GM23248 (cell line): ENCODE measurements at regions not wholly inside any gene's neighbourhood (a gene's known extent, or its start where the extent isn't known, plus 50 kb on each side); places are given as distances from the start of the nearest gene placed in this dataset.

Experiments
- DNase-seq: peaks from one replicate; pipeline ENCODE4 v3.0.0-alpha.2; 2015
- H2AFZ ChIP-seq: fragments of 200-600 bp; sonication (generic); 2 replicates; pipeline ENCODE4 v1.6.1; 2016; ENCODE audit warnings: antibody characterized with exemption
- H3F3A ChIP-seq: fragments of 200-600 bp; sonication (generic); 2 replicates; pipeline ENCODE4 v1.6.1; 2016; ENCODE audit warnings: mild to moderate bottlenecking, antibody characterized with exemption, mixed run types; ENCODE audit not compliant: insufficient read depth
- H3K27ac ChIP-seq: fragments of 200-600 bp; sonication (generic); 2 replicates; pipeline ENCODE4 v1.5.1; 2016; ENCODE audit warnings: mild to moderate bottlenecking
- H3K27me3 ChIP-seq: fragments of 200-600 bp; sonication (generic); replicated peaks from 2 replicates; pipeline ENCODE4 v1.6.1; 2016; ENCODE audit warnings: mild to moderate bottlenecking; ENCODE audit not compliant: insufficient read depth
- H3K36me3 ChIP-seq: fragments of 200-600 bp; sonication (generic); 2 replicates; pipeline ENCODE4 v1.6.1; 2016; ENCODE audit warnings: low read depth, mild to moderate bottlenecking
- H3K4me1 ChIP-seq: fragments of 200-600 bp; sonication (generic); 2 replicates; pipeline ENCODE4 v1.6.1; 2016; ENCODE audit warnings: mild to moderate bottlenecking; ENCODE audit not compliant: insufficient read depth
- H3K4me2 ChIP-seq: fragments of 200-600 bp; sonication (generic); one replicate; pipeline ENCODE4 v1.6.1; 2016; ENCODE audit warnings: mild to moderate bottlenecking; ENCODE audit not compliant: unreplicated experiment
- H3K4me3 ChIP-seq: fragments of 200-600 bp; sonication (generic); 2 replicates; pipeline ENCODE4 v1.5.1; 2016; ENCODE audit warnings: mild to moderate bottlenecking
- H3K79me2 ChIP-seq: fragments of 200-600 bp; sonication (generic); 2 replicates; pipeline ENCODE4 v1.6.1; 2016; ENCODE audit warnings: mild to moderate bottlenecking; ENCODE audit not compliant: insufficient read depth
- H3K9ac ChIP-seq: fragments of 200-600 bp; sonication (generic); 2 replicates; pipeline ENCODE4 v1.6.1; 2016; ENCODE audit warnings: mild to moderate bottlenecking
- H3K9me2 ChIP-seq: fragments of 200-600 bp; sonication (generic); 2 replicates; pipeline ENCODE4 v1.6.1; 2016; ENCODE audit warnings: mixed run types, mild to moderate bottlenecking, moderate library complexity; ENCODE audit not compliant: insufficient read depth
- H3K9me3 ChIP-seq: fragments of 200-600 bp; sonication (generic); one replicate; pipeline ENCODE4 v1.6.1; 2017; ENCODE audit warnings: low read depth
- H4K20me1 ChIP-seq: fragments of 200-600 bp; sonication (generic); 2 replicates; pipeline ENCODE4 v1.6.0; 2016; ENCODE audit not compliant: insufficient read depth
- EZH2 ChIP-seq: fragments of 200-600 bp; sonication (generic); IDR thresholded peaks from 2 replicates; pipeline ENCODE4 v1.6.1; 2018; ENCODE audit warnings: antibody characterized with exemption, mild to moderate bottlenecking; ENCODE audit not compliant: insufficient read depth, poor library complexity, severe bottlenecking
- EZH2phosphoT487 ChIP-seq: fragments of 200-600 bp; sonication (generic); IDR thresholded peaks from 2 replicates; pipeline ENCODE4 v1.6.1; 2018; ENCODE audit warnings: antibody characterized with exemption, moderate library complexity, mild to moderate bottlenecking, low read depth; ENCODE audit not compliant: insufficient read depth
- WGBS, 2 experiments: methylation state at CpG; one replicate each; pipeline ENCODE4 v1.1.6; 2015 to 2017; ENCODE audit warnings: low lambda C conversion rate in 2 of 2, low coverage in 1 of 2; ENCODE audit errors: missing lambda C conversion rate in 2 of 2; 5-methylcytosine and 5-hydroxymethylcytosine counted together
- in situ Hi-C: fragments of 300-500 bp; cut with MboI; formaldehyde crosslinking; loops from 2 replicates; pipeline ENCODE4 v1.15.0; 2020

DNA sequence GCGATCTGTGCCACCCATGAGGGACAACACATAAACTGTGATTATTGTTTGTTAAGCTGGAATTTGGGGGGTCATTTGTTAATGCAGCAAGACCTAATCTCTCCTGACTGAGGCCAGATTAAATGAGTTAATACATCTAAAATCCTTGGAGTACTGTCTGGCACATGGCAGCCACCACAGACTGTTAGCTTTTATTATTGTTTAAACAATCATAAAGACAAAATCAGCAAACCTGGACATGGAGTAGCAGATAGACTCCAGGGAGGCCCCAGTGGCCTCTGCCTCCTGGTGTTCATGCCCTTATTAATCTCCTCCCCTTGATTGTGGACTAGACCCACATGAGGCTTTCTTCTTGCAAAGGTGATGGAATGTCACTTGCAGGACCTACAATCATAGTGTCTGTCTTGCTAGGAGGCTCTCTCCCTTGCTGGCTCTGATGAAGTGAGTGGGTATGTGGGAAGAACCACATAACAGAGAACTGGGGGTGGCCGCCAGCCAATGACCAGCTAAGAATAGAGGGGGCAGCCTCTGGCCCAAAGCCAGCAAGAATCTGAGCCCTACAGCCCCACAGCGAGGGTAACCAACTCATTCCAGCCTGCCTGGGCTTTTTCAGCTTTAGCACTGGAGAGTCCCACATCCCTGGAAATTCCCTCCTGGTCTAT lies 142.0 kb downstream of the SCARB1 start:
- WGBS, 2 experiments = 90% methylated on average over 3 of the region's 3 CpGs
- Histone ChIP-seq H3K4me3 (no peak overlapping the region), H3K36me3 (no peaks in the 10 kb centered on the region), H3K9ac (no peak overlapping the region), H4K20me1 (no peaks in the 10 kb centered on the region), H3K27me3 (no peaks in the 10 kb centered on the region), H3K4me2 (no peak overlapping the region), H2AFZ (no peak overlapping the region), H3K9me3 (no peaks in the 10 kb centered on the region), H3K4me1 (peaks cover 18% of the 10 kb centered on the region), H3K9me2 (no peaks in the 10 kb centered on the region), H3F3A (peaks cover 27% of the 10 kb centered on the region), H3K79me2 (no peaks in the 10 kb centered on the region), H3K27ac (no peak overlapping the region)
- in situ Hi-C loops = no loop called here
- TF ChIP-seq EZH2 = no peak
- TF ChIP-seq EZH2phosphoT487 = no peak
- no peak for DNase-seq

DNA sequence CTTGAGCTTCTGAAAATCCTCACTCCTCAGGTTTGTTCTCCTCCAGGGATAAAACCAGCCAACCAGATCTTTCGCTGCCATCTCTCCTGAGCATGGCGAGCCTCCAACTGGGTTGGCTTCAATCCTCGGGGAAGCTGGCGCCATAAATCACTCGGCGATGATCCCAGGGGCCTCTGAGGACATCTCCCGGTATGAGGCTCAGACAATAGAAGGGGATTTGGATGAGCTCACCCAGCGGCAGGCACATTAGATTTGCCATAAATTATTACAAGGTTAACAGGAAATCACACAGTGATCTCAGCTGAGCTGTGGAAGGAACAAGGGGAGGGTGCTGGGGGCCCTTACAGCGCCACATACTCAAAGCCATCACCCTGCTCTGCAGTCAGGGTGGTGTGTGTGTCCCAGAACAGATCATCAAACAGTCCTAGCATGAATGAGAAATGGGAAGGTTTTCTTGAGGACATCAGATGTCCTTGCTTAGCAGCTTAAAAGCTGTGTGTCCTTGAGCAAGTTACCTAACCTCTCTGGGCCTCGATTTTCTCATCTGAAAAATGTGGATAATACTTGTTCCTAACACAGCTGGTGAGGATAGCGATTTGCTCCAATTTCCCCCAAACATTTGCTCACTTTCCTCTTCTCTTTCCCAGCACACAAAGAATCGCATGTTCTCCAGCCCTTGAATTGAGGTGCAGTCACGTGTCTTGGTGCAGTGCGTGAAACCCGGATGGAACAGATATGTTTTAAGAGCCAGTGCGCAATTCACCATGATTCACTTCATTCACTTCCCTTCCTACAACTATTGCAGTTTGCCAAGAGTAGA lies 142.8 kb downstream of the SCARB1 start:
- peak overlapping the region; percentile 54 for H3K4me2 ChIP-seq
- in situ Hi-C loops = no loop called here
- H3K27ac ChIP-seq = peak overlapping the region; percentile 81

DNA sequence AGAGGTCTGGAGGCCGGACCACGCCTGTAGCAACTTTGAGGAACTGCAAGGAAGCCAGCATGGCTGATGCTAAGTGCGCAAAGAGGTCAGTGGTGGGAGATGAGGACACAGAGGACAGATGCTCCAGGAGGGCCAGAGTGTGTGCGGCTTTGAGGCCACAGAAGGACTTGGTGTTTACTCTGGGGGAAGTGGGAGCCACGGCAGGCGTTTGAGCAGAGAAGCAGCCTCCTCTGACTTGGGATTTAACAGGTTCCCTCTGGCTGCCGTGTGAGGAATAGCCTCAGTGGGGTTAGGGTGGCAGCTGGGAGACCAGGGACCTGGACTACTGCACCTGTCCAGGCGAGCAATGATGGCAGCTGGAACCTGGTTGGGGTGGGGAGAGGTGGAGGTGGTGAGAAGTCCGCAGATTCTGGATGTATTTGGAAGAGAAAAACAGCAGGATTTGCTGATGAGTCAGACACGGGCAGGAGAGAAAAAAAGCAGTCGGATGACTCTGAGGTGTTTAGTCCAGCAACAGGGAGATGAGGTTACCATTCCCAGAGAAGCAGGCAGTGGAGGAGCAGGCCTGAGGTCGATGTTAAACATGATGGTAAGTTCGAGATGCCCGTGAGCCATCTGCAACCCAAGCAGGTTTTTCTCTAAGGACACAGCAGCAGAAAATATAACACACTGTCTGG lies 143.5 kb downstream of the SCARB1 start:
- TF ChIP-seq EZH2phosphoT487 (no peak), EZH2 (no peak)
- peak; percentile 88 for DNase-seq
- Histone ChIP-seq H3K9ac (peak overlapping the region; percentile 64), H3K9me2 (no peaks in the 10 kb centered on the region), H2AFZ (peak overlapping the region; percentile 31), H3K4me2 (peak overlapping the region; percentile 54), H3K36me3 (no peaks in the 10 kb centered on the region), H4K20me1 (no peaks in the 10 kb centered on the region), H3K4me1 (peaks cover 18% of the 10 kb centered on the region), H3K79me2 (no peaks in the 10 kb centered on the region), H3K4me3 (0 out of 2 replicates have a peak overlapping the region, but pooled peaks have one; percentile 4), H3K27ac (peak overlapping the region; percentile 81), H3F3A (peaks cover 27% of the 10 kb centered on the region), H3K27me3 (no peaks in the 10 kb centered on the region), H3K9me3 (no peaks in the 10 kb centered on the region)
- 48 to 49% methylated on average over 14 of the region's 14 CpGs for WGBS, 2 experiments
- in situ Hi-C loops = no loop called here

More for the DNA sequence above, 142.8 kb downstream of the SCARB1 start:
- 39% methylated on average over 16 of the region's 16 CpGs for WGBS, 2 experiments
- Histone ChIP-seq H3K9me2 (no peaks in the 10 kb centered on the region), H3K4me3 (0 out of 2 replicates have a peak overlapping the region, but pooled peaks have one; percentile 4), H3K9me3 (no peaks in the 10 kb centered on the region), H3F3A (peaks cover 27% of the 10 kb centered on the region), H3K9ac (peak overlapping the region; percentile 64), H3K27me3 (no peaks in the 10 kb centered on the region), H4K20me1 (no peaks in the 10 kb centered on the region), H3K79me2 (no peaks in the 10 kb centered on the region), H3K36me3 (no peaks in the 10 kb centered on the region), H2AFZ (peak overlapping the region; percentile 31), H3K4me1 (peaks cover 18% of the 10 kb centered on the region)
- TF ChIP-seq EZH2phosphoT487 (no peak), EZH2 (no peak)
- peak; percentile 77 for DNase-seq

DNA sequence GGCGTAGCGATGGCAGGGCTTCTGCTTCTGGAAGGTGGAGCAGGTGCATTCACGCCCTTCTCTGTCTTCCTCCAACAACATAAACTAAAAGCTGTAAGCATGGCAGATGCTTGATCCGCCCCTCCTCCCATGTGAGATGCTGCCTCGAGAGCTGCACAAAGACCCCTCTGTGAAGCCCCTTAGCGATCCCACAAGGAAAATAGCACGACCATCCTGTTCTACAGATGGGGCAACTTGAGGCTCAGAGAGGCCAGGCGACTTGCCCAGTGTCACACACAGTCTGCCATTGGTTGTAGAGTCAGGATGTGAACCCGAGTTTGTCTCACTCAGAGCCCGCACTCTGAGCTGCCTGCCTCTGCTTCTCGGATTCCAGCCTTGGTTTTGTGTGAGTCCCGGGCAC lies 144.4 kb downstream of the SCARB1 start:
- Histone ChIP-seq H3K9me3 (no peaks in the 10 kb centered on the region), H3K79me2 (no peaks in the 10 kb centered on the region), H3K27me3 (no peaks in the 10 kb centered on the region), H3K4me1 (peaks cover 18% of the 10 kb centered on the region), H3K9me2 (no peaks in the 10 kb centered on the region), H4K20me1 (no peaks in the 10 kb centered on the region), H3K27ac (no peak overlapping the region), H3F3A (peaks cover 27% of the 10 kb centered on the region), H3K4me3 (no peak overlapping the region), H3K9ac (no peak overlapping the region), H2AFZ (no peak overlapping the region), H3K4me2 (no peak overlapping the region), H3K36me3 (no peaks in the 10 kb centered on the region)
- TF ChIP-seq EZH2 (no peak), EZH2phosphoT487 (no peak)
- in situ Hi-C loops = no loop called here
- WGBS, 2 experiments = 90 to 92% methylated on average over 12 of the region's 12 CpGs
- DNase-seq = no peak
